Urothelium cell line (cell line): ENCODE measurements at regions not wholly inside any gene's neighbourhood (a gene's known extent, or its start where the extent isn't known, plus 50 kb on each side); places are given as distances from the start of the nearest gene placed in this dataset.

Experiments used
- DNase-seq: peaks from one replicate; pipeline ENCODE4 v3.0.0; 2011; ENCODE audit warnings: low spot score, mixed read lengths
- FAIRE-seq: peaks from 2 replicates; lab custom pipeline; 2011; peaks lifted over from hg19 to GRCh38; lab: Jason Lieb, UNC

DNA sequence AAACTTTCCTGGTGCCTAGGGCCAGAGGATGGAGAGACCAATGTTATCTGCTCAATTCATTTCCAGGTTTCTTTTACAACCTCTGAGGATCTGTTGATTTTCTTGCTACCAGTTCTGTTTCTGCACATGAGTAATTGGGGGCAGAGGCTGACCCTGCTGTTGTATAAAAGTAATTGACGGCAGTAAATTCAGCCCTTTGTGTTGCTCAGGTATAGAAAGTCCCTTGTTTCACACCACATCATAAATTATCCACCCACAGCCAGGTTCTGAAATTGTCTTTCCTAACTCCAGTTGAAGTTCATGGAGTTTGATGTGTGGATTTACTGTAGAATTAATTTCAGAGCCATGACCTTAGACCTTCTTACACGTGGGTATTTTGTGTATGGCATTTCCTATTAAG, 107.4 kb upstream of the GRIK2 start:
- FAIRE-seq, result no peak

GRCh38 chr6:101290346-101290745, 103.2 kb upstream of the GRIK2 start:
- DNase-seq (no peak), FAIRE-seq (no peak)

More for the DNA sequence above, 107.4 kb upstream of the GRIK2 start:
- DNase-seq, result no peak

DNA sequence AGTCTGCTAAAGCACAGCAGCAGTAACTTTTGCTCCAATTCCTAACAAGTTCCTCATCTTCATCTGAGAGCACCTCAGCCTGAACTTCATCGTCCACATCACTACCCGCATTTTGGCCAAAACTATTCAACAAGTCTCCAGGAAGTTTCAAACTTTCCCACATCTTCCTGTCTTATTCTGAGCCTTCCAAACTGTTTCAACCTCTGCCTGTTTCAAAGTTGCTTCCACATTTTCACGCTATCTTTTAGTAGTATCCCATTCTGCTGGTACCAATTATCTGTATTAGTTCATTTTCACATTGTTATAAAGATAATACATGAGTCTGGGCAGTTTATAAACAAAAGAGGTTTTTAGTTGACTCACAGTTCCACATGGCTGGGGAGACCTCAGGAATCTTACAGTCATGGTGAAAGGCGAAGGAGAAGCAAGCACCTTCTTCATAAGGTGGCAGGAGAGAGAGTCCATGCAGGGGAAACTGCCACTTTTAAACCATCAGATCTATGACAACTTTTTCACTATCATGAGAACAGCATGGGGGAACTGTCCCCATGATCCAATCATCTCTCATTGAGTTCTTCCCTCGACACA, 99.4 kb upstream of the GRIK2 start:
- DNase-seq, result no peak
- FAIRE-seq, result no peak

DNA sequence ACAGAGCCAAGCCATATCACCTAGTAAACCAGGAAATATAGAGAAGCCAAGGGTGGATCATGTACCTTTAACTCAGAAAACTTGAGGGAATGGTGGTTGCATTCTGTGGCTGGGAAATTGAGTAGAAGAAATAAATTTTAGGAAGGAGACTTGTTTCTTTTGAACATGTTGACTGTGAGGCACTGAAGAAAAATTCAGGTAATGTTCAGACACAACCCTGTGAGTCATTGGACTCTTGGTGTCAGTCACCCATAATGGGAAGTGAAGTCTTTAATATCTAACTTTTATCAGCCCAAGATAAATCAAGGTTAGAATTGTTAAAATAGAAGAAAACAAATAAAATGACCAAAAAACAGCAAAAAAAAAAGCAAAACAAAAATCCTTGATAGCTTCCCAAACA, 98.8 kb upstream of the GRIK2 start:
- DNase-seq, result no peak
- FAIRE-seq, result no peak

DNA sequence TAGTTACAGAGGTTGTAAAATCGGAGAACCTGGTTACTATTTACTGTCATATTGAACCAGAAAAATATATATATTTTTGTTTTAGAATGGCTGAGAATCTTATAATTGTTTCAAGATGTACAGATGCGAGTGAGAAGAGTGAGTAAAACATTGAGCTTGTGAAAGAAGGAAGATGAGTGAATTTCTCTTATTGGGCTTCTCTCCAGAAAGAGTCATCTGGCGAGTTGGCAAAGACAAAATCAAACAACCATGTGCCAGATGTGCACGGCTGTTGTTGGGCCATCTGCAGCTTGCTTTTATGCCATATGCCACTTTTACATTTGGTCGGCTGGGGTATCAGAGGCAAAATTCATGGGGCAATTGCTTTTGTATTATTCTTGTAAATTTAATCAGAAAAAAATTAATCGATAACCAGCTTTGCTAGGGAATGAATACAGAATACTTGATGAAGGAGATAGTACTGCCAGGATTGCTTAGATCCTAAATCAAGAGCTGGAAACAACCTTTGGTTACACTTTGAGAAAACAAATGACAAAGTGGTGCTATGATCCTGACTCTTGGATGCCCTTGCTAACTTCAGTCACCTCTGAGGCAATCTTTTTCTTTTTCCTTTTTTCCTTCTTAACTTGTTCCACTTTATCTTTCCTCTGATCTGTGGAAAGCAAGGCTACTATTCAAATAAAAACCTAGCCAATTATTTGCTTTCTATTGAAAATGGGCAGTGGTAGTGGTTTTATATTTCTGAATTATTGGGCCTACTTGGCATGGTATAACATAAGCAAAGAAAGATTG, 97.1 kb upstream of the GRIK2 start:
- DNase-seq, result no peak
- FAIRE-seq, result no peak

- FAIRE-seq, result no peak
- DNase-seq, result no peak
Measured at GRCh38 chr6:101302593-101302992, 90.9 kb upstream of the GRIK2 start.

DNA sequence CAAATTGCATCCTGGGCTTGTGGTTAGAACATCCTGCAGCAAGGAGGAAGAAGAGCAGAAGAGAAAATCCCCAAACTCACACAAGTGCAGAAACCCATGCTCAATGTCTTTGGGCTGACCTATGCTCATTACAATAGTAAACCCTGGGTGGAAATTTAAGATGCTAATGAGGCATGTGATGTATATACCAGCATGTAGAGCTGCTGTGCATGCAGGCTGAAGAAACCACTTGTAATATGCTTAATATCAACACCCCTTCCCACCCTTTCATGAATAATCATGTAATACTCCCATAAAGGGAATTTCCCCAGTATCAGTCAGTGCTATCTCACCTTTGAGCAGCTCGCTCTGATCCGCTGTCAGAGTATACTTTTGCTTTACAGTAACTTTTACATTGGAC, 90.0 kb upstream of the GRIK2 start:
- DNase-seq (no peak), FAIRE-seq (no peak)

- DNase-seq (no peak), FAIRE-seq (no peak)
Measured at GRCh38 chr6:101312652-101313051, 80.9 kb upstream of the GRIK2 start.

DNA sequence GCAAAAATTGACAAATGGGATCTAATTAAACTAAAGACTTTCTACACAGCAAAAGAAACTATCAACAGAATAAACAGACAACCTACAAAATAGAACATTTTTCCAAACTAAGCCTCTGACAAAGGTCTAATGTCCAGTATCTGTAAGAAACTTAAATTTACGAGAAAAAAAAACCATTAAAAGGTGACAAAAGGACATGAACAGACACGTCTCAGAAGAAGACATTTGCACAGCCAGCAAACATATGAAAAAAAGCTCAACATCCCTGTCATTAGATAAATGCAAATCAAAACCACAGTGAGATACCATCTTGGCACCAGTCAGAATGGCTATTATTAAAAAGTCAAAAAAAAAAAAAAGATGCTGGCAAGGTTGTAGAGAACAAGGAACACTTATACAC, 70.6 kb upstream of the GRIK2 start:
- no peak for DNase-seq

GRCh38 chr6:101326411-101326810, 67.1 kb upstream of the GRIK2 start:
- DNase-seq (no peak), FAIRE-seq (no peak)

More for the DNA sequence above, 70.6 kb upstream of the GRIK2 start:
- FAIRE-seq, result no peak

DNA sequence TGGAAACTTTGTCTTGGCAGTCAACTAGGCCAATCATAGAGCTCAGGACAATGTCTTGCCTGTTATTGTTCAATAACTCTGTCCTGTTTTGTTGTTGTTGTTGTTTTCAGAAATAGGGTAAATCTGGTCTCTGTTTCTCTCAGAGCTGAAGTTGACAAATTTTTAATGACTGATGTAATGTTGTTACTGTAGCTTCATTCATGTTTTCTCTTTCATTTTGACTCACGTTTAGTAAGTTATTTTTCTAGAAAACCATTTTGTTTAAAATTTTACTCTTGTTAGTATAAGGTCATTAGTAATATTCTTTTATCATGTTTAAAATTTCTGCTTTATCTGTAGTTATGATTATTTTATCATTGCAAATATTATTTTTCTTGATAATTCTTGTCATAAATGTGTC, 51.6 kb upstream of the GRIK2 start:
- DNase-seq (no peak), FAIRE-seq (no peak)
